ENCODE measurements at regions not wholly inside any gene's neighbourhood (a gene's known extent, or its start where the extent isn't known, plus 50 kb on each side); places are given as distances from the start of the nearest gene placed in this dataset.

DNA sequence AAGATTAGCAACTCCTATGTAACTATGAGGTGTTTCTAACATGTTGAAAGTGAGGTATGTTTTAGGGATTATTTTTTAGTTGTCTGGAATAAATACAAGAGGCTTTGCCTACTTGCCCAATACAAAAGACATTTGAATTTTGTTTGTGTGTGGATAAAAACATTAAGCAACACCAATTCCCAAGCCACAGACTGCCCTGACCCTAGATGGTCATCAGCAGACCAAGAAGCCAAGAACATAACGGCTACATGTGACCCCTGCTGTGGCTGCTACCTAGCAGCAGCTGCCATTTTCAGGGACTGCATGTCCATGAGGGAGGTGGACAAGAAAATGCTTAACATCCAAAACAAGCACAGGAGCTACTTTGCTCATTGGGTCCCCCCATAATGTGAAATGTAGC, 70.5 kb upstream of the QRFPR start:
- Histone ChIP-seq H3K27me3 (ENCODE audit: control insufficient read depth in 5 of 5, insufficient read depth in 4 of 5, low read length in 5 of 5) (peaks cover 0 to 8% (median 2%) of the 10 kb centered on the region in 5 donors), H3K4me3 (ENCODE audit: low read depth in 1 of 5, low read length in 5 of 5) (no peak overlapping the region), H3K9me3 (ENCODE audit: control insufficient read depth in 5 of 5, low read length in 5 of 5) (no peaks in the 10 kb centered on the region), H3K9ac (ENCODE audit: low read length in 5 of 5) (no peak overlapping the region), H3K27ac (ENCODE audit: low read depth, low read length) (no peak overlapping the region), H3K4me1 (ENCODE audit: control insufficient read depth in 5 of 5, insufficient read depth in 5 of 5, low read length in 5 of 5) (peaks cover 0 to 3% (median 0%) of the 10 kb centered on the region in 5 donors), H3K36me3 (ENCODE audit: control insufficient read depth in 5 of 5, insufficient read depth in 5 of 5, low read length in 5 of 5) (no peaks in the 10 kb centered on the region)

DNA sequence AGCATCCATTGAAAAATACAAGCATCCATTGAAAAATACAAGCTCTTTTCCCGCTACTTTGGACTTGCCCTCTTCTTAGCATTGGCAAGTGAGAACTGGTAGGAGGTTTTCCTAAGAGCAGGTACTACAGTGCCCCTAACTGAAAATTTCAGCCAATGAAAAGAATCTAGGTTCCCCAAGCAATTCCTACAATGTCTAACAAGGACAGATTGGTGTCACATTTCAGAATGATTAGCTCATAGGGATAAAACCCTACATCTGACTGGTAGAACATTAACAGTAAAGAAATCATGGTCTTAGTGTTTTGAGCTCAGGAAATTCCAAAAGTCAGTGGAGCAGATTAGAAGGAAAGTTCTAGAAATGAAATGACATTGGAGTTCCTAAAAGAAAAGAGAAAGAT, 68.6 kb upstream of the QRFPR start:
- Histone ChIP-seq H3K4me3 (ENCODE audit: low read depth in 1 of 5, low read length in 5 of 5) (no peak overlapping the region), H3K9me3 (ENCODE audit: control insufficient read depth in 5 of 5, low read length in 5 of 5) (no peaks in the 10 kb centered on the region), H3K36me3 (ENCODE audit: control insufficient read depth in 5 of 5, insufficient read depth in 5 of 5, low read length in 5 of 5) (no peaks in the 10 kb centered on the region), H3K9ac (ENCODE audit: low read length in 5 of 5) (no peak overlapping the region), H3K27me3 (ENCODE audit: control insufficient read depth in 5 of 5, insufficient read depth in 4 of 5, low read length in 5 of 5) (peaks cover 0 to 2% (median 0%) of the 10 kb centered on the region in 5 donors), H3K4me1 (ENCODE audit: control insufficient read depth in 5 of 5, insufficient read depth in 5 of 5, low read length in 5 of 5) (peaks cover 0 to 3% (median 0%) of the 10 kb centered on the region in 5 donors), H3K27ac (ENCODE audit: low read depth, low read length) (no peak overlapping the region)

DNA sequence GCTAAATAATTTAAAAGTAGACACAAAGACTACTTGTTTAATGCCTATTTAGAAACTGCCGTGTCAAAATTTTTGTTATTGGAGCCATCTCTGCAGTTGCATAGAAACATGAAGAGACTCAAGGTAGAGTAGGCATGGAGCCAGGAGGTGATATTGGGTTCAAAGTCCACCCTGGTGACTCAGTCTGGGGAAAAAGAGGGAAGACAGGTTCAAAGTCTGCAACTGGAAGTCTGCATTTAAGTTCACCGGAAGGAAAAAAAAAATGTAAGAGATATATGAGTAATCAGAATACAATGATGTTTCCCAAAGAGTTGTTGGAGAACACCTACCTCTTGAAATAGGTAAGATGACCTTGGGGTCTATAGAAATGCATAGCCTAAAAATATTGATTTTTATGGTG, 67.4 kb upstream of the QRFPR start:
- no peaks in the 10 kb centered on the region for H3K27me3 ChIP-seq (ENCODE audit: control insufficient read depth in 5 of 5, insufficient read depth in 4 of 5, low read length in 5 of 5)
- H3K4me3 ChIP-seq (ENCODE audit: low read depth in 1 of 5, low read length in 5 of 5), result no peak overlapping the region
- H3K4me1 ChIP-seq (ENCODE audit: control insufficient read depth in 5 of 5, insufficient read depth in 5 of 5, low read length in 5 of 5), result no peaks in the 10 kb centered on the region
- H3K9me3 ChIP-seq (ENCODE audit: control insufficient read depth in 5 of 5, low read length in 5 of 5), result no peaks in the 10 kb centered on the region
- H3K27ac ChIP-seq (ENCODE audit: low read depth, low read length), result no peak overlapping the region
- no peaks in the 10 kb centered on the region for H3K36me3 ChIP-seq (ENCODE audit: control insufficient read depth in 5 of 5, insufficient read depth in 5 of 5, low read length in 5 of 5)
- H3K9ac ChIP-seq (ENCODE audit: low read length in 5 of 5), result no peak overlapping the region

DNA sequence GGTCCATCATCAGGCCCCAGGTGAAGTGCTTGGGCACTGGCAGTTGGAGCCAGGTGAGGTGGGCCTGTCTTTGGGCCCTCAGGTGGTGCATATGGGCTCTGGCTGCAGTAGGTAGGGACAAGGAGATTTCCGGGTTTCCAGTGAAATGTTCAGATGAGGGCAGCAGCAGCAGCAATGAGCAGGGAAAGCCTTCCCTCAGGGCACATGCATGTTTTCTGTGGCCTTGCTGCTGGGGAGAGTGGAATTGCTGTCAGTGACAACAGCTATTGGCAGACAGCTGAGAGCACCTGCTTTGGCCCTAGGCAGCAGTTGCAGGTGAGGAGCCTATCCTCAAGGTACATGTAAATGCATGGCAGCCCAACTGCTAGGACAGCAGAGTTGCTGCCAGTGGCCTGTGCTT, 58.9 kb upstream of the QRFPR start:
- no peak overlapping the region for H3K27ac ChIP-seq (ENCODE audit: low read depth, low read length)
- H3K36me3 ChIP-seq (ENCODE audit: control insufficient read depth in 5 of 5, insufficient read depth in 5 of 5, low read length in 5 of 5), result no peaks in the 10 kb centered on the region
- peaks cover 0 to 2% (median 0%) of the 10 kb centered on the region in 5 donors for H3K27me3 ChIP-seq (ENCODE audit: control insufficient read depth in 5 of 5, insufficient read depth in 4 of 5, low read length in 5 of 5)
- H3K4me3 ChIP-seq (ENCODE audit: low read depth in 1 of 5, low read length in 5 of 5), result peak overlapping the region in 1 of 5 donors; percentile 12
- H3K9me3 ChIP-seq (ENCODE audit: control insufficient read depth in 5 of 5, low read length in 5 of 5), result peaks cover 5 to 26% (median 18%) of the 10 kb centered on the region in 5 donors
- no peaks in the 10 kb centered on the region for H3K4me1 ChIP-seq (ENCODE audit: control insufficient read depth in 5 of 5, insufficient read depth in 5 of 5, low read length in 5 of 5)
- H3K9ac ChIP-seq (ENCODE audit: low read length in 5 of 5), result no peak overlapping the region

Data from subcutaneous abdominal adipose tissue (tissue), 5 donors.